HG02571 (cell line): ENCODE measurements at regions not wholly inside any gene's neighbourhood (a gene's known extent, or its start where the extent isn't known, plus 50 kb on each side); places are given as distances from the start of the nearest gene placed in this dataset.
"Not testable (repeated sequence)": the region's sequence is repeated elsewhere in the genome, so short reads cannot be mapped to it uniquely, and the experiment has no call there.

Source experiments
- ATAC-seq: cut with Tn5 transposase; IDR thresholded peaks from one replicate; pipeline ENCODE4 v1.9.1; 2021; ENCODE audit warnings: mild to moderate bottlenecking, moderate library complexity; ENCODE audit not compliant: unreplicated experiment

GRCh38 chr7:75201606-75202079, 109.3 kb downstream of the GTF2IRD2B start:
- ATAC-seq: not testable (repeated sequence)

GRCh38 chr7:75205367-75206085, 113.1 kb downstream of the GTF2IRD2B start:
- ATAC-seq: not testable (repeated sequence)

GRCh38 chr7:75215460-75215859, 123.1 kb downstream of the GTF2IRD2B start:
- ATAC-seq: not testable (repeated sequence)

- not testable (repeated sequence) for ATAC-seq
Measured at GRCh38 chr7:75216963-75217362, 124.6 kb downstream of the GTF2IRD2B start.

GRCh38 chr7:75226102-75226501, 133.7 kb downstream of the GTF2IRD2B start:
- ATAC-seq: not testable (repeated sequence)

- ATAC-seq: not testable (repeated sequence)
Measured at GRCh38 chr7:75229558-75229957, 137.2 kb downstream of the GTF2IRD2B start.

- ATAC-seq: not testable (repeated sequence)
Measured at GRCh38 chr7:75230558-75230957, 138.2 kb downstream of the GTF2IRD2B start.

GRCh38 chr7:75235092-75235826, 142.9 kb downstream of the GTF2IRD2B start:
- not testable (repeated sequence) for ATAC-seq

- ATAC-seq: not testable (repeated sequence)
Measured at GRCh38 chr7:75235827-75236167, 143.4 kb downstream of the GTF2IRD2B start.

- ATAC-seq: peak; percentile 90
Measured at GRCh38 chr7:75237255-75238187, 145.1 kb downstream of the GTF2IRD2B start.

GRCh38 chr7:75238309-75238708, 145.9 kb downstream of the GTF2IRD2B start:
- not testable (repeated sequence) for ATAC-seq

GRCh38 chr7:75243638-75244037, 151.2 kb downstream of the GTF2IRD2B start:
- ATAC-seq: not testable (repeated sequence)

- ATAC-seq: not testable (repeated sequence)
Measured at GRCh38 chr7:75248216-75248615, 147.2 kb upstream of the TRIM73 start.

- ATAC-seq: not testable (repeated sequence)
Measured at GRCh38 chr7:75254238-75254637, 141.2 kb upstream of the TRIM73 start.

GRCh38 chr7:75257442-75257841, 138.0 kb upstream of the TRIM73 start:
- not testable (repeated sequence) for ATAC-seq

GRCh38 chr7:75259454-75260003, 135.9 kb upstream of the TRIM73 start:
- ATAC-seq: not testable (repeated sequence)

- not testable (repeated sequence) for ATAC-seq
Measured at GRCh38 chr7:75261660-75262059, 133.8 kb upstream of the TRIM73 start.

GRCh38 chr7:75268158-75268557, 127.3 kb upstream of the TRIM73 start:
- ATAC-seq: not testable (repeated sequence)

- ATAC-seq: not testable (repeated sequence)
Measured at GRCh38 chr7:75269159-75269558, 126.3 kb upstream of the TRIM73 start.

GRCh38 chr7:75274114-75274513, 121.3 kb upstream of the TRIM73 start:
- ATAC-seq: not testable (repeated sequence)
